HepG2 (cell line): ENCODE measurements at regions not wholly inside any gene's neighbourhood (a gene's known extent, or its start where the extent isn't known, plus 50 kb on each side); places are given as distances from the start of the nearest gene placed in this dataset.
A peak's percentile ranks its signal among the peaks of the same experiment; 100 is the strongest.

Experiments
- CEBPG ChIP-seq: IDR thresholded peaks from 2 replicates; pipeline ENCODE4 v1.6.1; 2016
- CREB1 ChIP-seq, 2 experiments: fragments of 450-650 bp in 1 of 2; IDR thresholded peaks; 2 replicates each; pipeline ENCODE4 v1.6.1; 2016 to 2017; ENCODE audit warnings: control low read depth in 1 of 2, mild to moderate bottlenecking in 1 of 2, missing compliant biosample characterization in 1 of 2, missing genetic modification characterization in 1 of 2
- GFI1 ChIP-seq: sonication (generic); formaldehyde crosslinking; IDR thresholded peaks from 2 replicates; pipeline ENCODE4 v1.5.0; 2020; ENCODE audit warnings: missing genetic modification reagents, mild to moderate bottlenecking, borderline replicate concordance
- HOXA9 ChIP-seq: sonication (generic); formaldehyde crosslinking; IDR thresholded peaks from 2 replicates; pipeline ENCODE4 v1.8.1; 2022; ENCODE audit warnings: missing genetic modification reagents, mild to moderate bottlenecking, moderate library complexity, borderline replicate concordance
- KDM5A ChIP-seq: fragments of 200-600 bp; sonication (generic); IDR thresholded peaks from 2 replicates; pipeline ENCODE4 v1.7.0; 2018; ENCODE audit warnings: antibody characterized with exemption, mild to moderate bottlenecking, low read length, borderline replicate concordance
- SMC3 ChIP-seq: IDR thresholded peaks from 2 replicates; pipeline ENCODE4 v1.6.1; 2011; ENCODE audit warnings: low read length, improper control_type of control experiment
- TF ChIP-seq, protein P1 (sequence below): sonication (generic); formaldehyde crosslinking; IDR thresholded peaks from 2 replicates; pipeline ENCODE4 v1.5.0; 2020; ENCODE audit warnings: mild to moderate bottlenecking, missing genetic modification reagents, moderate library complexity
- TF ChIP-seq, protein P2 (sequence below): sonication (generic); formaldehyde crosslinking; IDR thresholded peaks from 2 replicates; pipeline ENCODE4 v1.9.0; 2022; ENCODE audit warnings: low read depth, missing genetic modification reagents
- TF ChIP-seq, protein P3 (sequence below): sonication (generic); formaldehyde crosslinking; IDR thresholded peaks from 2 replicates; pipeline ENCODE4 v1.5.0; 2020; ENCODE audit warnings: mild to moderate bottlenecking, missing genetic modification reagents, borderline replicate concordance
- TF ChIP-seq, protein P4 (sequence below): sonication (generic); formaldehyde crosslinking; IDR thresholded peaks from 2 replicates; pipeline ENCODE4 v1.4.0; 2020; ENCODE audit warnings: missing genetic modification reagents, borderline replicate concordance
- TF ChIP-seq, protein P5 (sequence below): sonication (generic); formaldehyde crosslinking; IDR thresholded peaks from 2 replicates; pipeline ENCODE4 v1.4.0; 2020; ENCODE audit warnings: mild to moderate bottlenecking, low read depth, missing genetic modification reagents

DNA sequence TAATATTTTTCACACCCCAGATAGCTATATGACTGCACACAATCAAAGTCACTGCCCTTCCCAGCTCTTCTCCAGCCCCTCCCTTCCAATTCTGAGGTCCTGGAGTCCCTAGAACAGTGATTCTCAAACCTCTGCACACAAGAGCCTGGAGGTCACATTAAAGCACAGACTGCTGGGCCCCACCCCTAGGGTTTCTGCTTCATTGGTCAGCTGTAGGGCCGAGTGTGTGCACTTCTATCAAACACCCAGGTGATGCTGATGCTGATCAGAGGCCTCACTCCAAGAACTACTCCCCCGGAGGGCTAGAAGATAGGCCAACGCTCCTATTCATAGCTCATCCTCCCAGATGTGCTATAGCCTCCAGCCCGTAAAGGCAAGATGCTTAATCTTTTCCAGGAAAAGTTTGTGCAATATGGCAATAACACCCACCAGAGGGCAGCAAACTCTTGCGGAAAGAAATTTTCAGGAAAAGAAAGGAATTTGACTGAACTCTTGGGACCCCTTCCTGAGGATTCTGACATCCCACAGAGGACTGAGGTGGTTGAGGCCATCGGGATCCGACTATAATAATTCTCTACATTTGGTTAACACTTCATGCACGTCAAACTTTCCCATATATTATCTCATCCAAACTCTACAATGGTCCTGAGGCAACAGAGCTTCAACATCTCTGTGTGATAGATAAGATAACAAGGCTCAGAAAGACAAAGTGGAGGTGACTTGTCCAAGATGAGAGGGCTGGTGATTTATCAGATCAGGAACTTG, 194.2 kb upstream of the PKDCC start (continued):
- peak; percentile 95 for TF ChIP-seq SMC3
- TF ChIP-seq, protein P1, sequence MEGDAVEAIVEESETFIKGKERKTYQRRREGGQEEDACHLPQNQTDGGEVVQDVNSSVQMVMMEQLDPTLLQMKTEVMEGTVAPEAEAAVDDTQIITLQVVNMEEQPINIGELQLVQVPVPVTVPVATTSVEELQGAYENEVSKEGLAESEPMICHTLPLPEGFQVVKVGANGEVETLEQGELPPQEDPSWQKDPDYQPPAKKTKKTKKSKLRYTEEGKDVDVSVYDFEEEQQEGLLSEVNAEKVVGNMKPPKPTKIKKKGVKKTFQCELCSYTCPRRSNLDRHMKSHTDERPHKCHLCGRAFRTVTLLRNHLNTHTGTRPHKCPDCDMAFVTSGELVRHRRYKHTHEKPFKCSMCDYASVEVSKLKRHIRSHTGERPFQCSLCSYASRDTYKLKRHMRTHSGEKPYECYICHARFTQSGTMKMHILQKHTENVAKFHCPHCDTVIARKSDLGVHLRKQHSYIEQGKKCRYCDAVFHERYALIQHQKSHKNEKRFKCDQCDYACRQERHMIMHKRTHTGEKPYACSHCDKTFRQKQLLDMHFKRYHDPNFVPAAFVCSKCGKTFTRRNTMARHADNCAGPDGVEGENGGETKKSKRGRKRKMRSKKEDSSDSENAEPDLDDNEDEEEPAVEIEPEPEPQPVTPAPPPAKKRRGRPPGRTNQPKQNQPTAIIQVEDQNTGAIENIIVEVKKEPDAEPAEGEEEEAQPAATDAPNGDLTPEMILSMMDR (CRISPR knock-in tag), result peak; percentile 87
- TF ChIP-seq, protein P2, sequence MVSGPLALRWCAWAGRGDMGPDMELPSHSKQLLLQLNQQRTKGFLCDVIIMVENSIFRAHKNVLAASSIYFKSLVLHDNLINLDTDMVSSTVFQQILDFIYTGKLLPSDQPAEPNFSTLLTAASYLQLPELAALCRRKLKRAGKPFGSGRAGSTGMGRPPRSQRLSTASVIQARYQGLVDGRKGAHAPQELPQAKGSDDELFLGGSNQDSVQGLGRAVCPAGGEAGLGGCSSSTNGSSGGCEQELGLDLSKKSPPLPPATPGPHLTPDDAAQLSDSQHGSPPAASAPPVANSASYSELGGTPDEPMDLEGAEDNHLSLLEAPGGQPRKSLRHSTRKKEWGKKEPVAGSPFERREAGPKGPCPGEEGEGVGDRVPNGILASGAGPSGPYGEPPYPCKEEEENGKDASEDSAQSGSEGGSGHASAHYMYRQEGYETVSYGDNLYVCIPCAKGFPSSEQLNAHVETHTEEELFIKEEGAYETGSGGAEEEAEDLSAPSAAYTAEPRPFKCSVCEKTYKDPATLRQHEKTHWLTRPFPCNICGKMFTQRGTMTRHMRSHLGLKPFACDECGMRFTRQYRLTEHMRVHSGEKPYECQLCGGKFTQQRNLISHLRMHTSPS (CRISPR knock-in tag), result 0 out of 2 replicates have a peak, but pooled peaks have one; percentile 15
- TF ChIP-seq, protein P3, sequence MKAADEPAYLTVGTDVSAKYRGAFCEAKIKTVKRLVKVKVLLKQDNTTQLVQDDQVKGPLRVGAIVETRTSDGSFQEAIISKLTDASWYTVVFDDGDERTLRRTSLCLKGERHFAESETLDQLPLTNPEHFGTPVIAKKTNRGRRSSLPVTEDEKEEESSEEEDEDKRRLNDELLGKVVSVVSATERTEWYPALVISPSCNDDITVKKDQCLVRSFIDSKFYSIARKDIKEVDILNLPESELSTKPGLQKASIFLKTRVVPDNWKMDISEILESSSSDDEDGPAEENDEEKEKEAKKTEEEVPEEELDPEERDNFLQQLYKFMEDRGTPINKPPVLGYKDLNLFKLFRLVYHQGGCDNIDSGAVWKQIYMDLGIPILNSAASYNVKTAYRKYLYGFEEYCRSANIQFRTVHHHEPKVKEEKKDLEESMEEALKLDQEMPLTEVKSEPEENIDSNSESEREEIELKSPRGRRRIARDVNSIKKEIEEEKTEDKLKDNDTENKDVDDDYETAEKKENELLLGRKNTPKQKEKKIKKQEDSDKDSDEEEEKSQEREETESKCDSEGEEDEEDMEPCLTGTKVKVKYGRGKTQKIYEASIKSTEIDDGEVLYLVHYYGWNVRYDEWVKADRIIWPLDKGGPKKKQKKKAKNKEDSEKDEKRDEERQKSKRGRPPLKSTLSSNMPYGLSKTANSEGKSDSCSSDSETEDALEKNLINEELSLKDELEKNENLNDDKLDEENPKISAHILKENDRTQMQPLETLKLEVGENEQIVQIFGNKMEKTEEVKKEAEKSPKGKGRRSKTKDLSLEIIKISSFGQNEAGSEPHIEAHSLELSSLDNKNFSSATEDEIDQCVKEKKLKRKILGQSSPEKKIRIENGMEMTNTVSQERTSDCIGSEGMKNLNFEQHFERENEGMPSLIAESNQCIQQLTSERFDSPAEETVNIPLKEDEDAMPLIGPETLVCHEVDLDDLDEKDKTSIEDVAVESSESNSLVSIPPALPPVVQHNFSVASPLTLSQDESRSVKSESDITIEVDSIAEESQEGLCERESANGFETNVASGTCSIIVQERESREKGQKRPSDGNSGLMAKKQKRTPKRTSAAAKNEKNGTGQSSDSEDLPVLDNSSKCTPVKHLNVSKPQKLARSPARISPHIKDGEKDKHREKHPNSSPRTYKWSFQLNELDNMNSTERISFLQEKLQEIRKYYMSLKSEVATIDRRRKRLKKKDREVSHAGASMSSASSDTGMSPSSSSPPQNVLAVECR (CRISPR knock-in tag), result no peak
- no peak for TF ChIP-seq KDM5A
- TF ChIP-seq, protein P4, sequence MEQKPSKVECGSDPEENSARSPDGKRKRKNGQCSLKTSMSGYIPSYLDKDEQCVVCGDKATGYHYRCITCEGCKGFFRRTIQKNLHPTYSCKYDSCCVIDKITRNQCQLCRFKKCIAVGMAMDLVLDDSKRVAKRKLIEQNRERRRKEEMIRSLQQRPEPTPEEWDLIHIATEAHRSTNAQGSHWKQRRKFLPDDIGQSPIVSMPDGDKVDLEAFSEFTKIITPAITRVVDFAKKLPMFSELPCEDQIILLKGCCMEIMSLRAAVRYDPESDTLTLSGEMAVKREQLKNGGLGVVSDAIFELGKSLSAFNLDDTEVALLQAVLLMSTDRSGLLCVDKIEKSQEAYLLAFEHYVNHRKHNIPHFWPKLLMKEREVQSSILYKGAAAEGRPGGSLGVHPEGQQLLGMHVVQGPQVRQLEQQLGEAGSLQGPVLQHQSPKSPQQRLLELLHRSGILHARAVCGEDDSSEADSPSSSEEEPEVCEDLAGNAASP (CRISPR knock-in tag), result 0 out of 2 replicates have a peak, but pooled peaks have one; percentile 34
- TF ChIP-seq CEBPG (CRISPR knock-in tag), result peak; percentile 90
- TF ChIP-seq HOXA9 (CRISPR knock-in tag), result no peak
- TF ChIP-seq, protein P5, sequence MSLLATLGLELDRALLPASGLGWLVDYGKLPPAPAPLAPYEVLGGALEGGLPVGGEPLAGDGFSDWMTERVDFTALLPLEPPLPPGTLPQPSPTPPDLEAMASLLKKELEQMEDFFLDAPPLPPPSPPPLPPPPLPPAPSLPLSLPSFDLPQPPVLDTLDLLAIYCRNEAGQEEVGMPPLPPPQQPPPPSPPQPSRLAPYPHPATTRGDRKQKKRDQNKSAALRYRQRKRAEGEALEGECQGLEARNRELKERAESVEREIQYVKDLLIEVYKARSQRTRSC, result no peak
- no peak for TF ChIP-seq CREB1 (IDR thresholded peaks at IDR 0.05)
- TF ChIP-seq CREB1 (CRISPR knock-in tag; IDR thresholded peaks at IDR 0.05), result 0 out of 2 replicates have a peak, but pooled peaks have one; percentile 23
- TF ChIP-seq GFI1 (CRISPR knock-in tag), result no peak
